WERI-Rb-1 (cell line): ENCODE measurements at regions not wholly inside any gene's neighbourhood (a gene's known extent, or its start where the extent isn't known, plus 50 kb on each side); places are given as distances from the start of the nearest gene placed in this dataset.

Source experiments
- DNase-seq: peaks from one replicate; pipeline ENCODE4 v3.0.0-alpha.2; 2020
- H3K27ac ChIP-seq: fragments of 250-450 bp; sonication (Bioruptor Pico); 2 replicates; pipeline ENCODE4 v1.5.1; 2020; ENCODE audit warnings: mild to moderate bottlenecking, moderate library complexity
- H3K27me3 ChIP-seq: fragments of 250-450 bp; sonication (Bioruptor Pico); 2 replicates; pipeline ENCODE4 v1.5.1; 2021; ENCODE audit warnings: mild to moderate bottlenecking, low read depth, moderate library complexity; ENCODE audit not compliant: insufficient read depth, severe bottlenecking
- H3K36me3 ChIP-seq: fragments of 250-450 bp; sonication (Bioruptor Pico); 2 replicates; pipeline ENCODE4 v1.5.1; 2020; ENCODE audit warnings: mild to moderate bottlenecking, moderate library complexity
- H3K4me3 ChIP-seq: 2 replicates; pipeline ENCODE4 v1.5.1; 2011; ENCODE audit warnings: low read depth, mild to moderate bottlenecking, control low read depth, low read length
- H3K9me3 ChIP-seq: fragments of 250-450 bp; sonication (Bioruptor Pico); 2 replicates; pipeline ENCODE4 v1.5.1; 2021; ENCODE audit warnings: mild to moderate bottlenecking, moderate library complexity; ENCODE audit not compliant: severe bottlenecking
- TF ChIP-seq, protein P1 (sequence below): IDR thresholded peaks from 2 replicates; pipeline ENCODE4 v1.5.1; 2011; ENCODE audit warnings: low read depth, mild to moderate bottlenecking, control low read depth, inconsistent platforms, low read length

DNA sequence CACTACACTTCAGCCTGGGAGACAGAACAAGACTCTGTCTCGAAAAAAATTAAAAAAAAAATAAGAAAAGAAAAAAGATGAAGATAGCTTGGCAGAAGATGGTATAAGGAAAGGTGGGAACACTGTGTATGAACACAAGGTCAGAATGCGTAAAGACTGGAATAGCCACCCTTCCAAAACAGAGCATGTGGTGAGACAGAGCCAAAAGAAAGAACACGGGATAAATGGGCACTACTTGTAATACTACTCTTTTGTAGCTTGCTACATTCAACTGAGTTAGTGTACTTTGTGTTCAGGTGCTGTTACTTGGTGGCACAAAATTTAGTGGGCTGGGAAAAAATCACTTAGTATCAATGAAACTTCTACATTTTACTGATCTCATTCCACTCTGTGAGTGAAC, 628.6 kb upstream of the KIRREL3 start:
- Histone ChIP-seq H3K36me3 (no peaks in the 10 kb centered on the region), H3K27ac (no peak overlapping the region), H3K27me3 (no peaks in the 10 kb centered on the region), H3K9me3 (no peaks in the 10 kb centered on the region), H3K4me3 (no peak overlapping the region)
- DNase-seq, result no peak
- TF ChIP-seq, protein P1, sequence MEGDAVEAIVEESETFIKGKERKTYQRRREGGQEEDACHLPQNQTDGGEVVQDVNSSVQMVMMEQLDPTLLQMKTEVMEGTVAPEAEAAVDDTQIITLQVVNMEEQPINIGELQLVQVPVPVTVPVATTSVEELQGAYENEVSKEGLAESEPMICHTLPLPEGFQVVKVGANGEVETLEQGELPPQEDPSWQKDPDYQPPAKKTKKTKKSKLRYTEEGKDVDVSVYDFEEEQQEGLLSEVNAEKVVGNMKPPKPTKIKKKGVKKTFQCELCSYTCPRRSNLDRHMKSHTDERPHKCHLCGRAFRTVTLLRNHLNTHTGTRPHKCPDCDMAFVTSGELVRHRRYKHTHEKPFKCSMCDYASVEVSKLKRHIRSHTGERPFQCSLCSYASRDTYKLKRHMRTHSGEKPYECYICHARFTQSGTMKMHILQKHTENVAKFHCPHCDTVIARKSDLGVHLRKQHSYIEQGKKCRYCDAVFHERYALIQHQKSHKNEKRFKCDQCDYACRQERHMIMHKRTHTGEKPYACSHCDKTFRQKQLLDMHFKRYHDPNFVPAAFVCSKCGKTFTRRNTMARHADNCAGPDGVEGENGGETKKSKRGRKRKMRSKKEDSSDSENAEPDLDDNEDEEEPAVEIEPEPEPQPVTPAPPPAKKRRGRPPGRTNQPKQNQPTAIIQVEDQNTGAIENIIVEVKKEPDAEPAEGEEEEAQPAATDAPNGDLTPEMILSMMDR, result no peak

DNA sequence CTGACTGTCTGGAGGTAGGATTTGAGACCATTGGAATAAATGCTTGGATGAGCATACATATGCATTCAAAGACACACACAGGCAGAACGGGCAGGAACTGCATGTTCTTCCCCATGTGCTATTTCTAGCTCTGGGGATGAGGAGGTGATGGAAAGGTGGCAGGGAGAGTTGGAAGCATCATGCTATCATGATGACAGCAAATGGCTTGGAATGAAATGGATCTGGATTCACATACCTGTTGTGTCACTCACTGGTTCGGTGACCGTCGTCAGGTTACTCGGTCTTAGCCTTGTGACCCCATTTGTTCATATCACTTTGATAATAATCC, 627.9 kb upstream of the KIRREL3 start:
- no peak overlapping the region for H3K27ac ChIP-seq
- no peaks in the 10 kb centered on the region for H3K36me3 ChIP-seq
- TF ChIP-seq, protein P1, result no peak
- no peak overlapping the region for H3K4me3 ChIP-seq
- H3K9me3 ChIP-seq, result no peaks in the 10 kb centered on the region
- no peak for DNase-seq
- no peaks in the 10 kb centered on the region for H3K27me3 ChIP-seq

DNA sequence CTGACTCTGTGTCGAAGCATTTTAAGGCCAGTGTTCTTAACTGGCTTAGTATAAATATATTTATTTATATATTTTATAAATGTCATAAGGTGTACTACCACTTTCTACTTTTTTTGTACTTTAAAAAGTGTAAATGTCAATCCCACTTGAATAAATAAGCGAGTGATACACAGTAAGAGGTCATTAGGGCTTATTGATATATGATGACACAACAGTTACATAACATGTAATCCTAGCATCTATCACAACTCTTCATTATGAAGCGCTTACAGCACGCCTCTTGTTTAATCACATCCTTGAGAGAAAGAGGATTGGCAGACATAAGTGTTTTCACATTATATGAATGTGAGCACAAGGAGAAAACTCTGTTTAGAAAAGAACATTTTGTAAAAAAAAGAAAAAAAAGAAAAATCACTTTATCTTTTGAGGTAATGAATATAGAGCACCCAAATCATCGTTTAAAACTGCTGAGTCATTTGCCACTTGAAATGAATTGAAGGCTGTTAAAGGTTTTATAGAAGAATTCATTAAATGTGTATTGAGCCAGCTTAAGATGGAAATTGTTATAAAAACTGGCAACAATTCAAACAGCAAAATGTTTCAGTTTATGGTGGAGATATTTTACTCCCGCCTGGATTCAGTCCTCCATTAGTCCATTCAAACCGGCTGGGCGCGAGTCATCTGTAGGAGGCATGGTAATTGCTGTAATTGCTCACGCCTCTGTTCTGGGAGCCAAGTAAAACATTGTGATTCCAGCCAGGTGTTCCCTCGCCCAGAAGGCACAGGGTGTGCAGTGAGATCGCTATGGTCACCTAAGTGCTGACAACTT, 627.3 kb upstream of the KIRREL3 start:
- TF ChIP-seq, protein P1, result no peak
- no peak overlapping the region for H3K27ac ChIP-seq
- H3K27me3 ChIP-seq, result no peaks in the 10 kb centered on the region
- no peaks in the 10 kb centered on the region for H3K36me3 ChIP-seq
- H3K4me3 ChIP-seq, result no peak overlapping the region
- no peak for DNase-seq
- H3K9me3 ChIP-seq, result no peaks in the 10 kb centered on the region

DNA sequence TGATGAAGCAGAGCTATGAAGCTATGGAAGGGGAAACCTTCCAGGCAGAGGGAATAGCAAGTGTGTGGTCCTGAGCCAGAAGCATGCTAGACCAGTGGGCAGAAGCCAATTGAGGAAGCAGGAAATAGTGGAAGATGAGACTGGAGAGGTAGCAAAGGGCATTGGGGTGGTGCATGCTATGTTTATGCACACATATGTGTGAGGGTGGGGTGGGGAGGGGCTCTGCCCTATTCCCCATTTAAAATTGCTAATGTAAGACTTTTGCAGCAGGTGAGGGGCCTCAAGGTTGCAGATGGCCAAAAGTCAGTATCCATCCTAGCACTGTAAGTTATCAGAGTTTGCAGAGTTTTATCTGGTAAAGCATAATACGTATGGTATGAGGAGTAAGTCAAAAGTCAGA, 626.6 kb upstream of the KIRREL3 start:
- H3K9me3 ChIP-seq, result no peaks in the 10 kb centered on the region
- no peaks in the 10 kb centered on the region for H3K36me3 ChIP-seq
- no peak for DNase-seq
- H3K4me3 ChIP-seq, result no peak overlapping the region
- no peaks in the 10 kb centered on the region for H3K27me3 ChIP-seq
- TF ChIP-seq, protein P1, result no peak
- H3K27ac ChIP-seq, result no peak overlapping the region

DNA sequence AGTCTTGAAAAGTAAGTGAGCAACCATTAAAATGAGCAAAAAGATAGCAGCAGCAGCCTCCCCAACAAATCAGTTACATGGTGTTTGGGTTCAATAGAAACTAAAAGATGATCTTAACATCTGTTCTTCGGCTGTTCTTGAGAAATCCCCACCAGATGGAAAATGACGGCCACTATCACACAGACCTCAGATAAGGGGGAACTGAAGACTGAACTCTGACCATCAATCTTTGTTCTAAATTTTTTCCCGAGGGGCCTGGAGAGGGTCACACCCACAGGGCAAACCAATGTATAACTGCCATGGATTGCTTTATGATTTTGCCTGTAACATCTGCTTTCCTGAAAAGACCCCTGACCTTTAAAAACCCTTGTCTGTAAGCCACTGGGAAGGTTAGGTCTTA, 624.8 kb upstream of the KIRREL3 start:
- no peak for DNase-seq
- H3K36me3 ChIP-seq, result no peaks in the 10 kb centered on the region
- H3K9me3 ChIP-seq, result no peaks in the 10 kb centered on the region
- no peak overlapping the region for H3K27ac ChIP-seq
- H3K27me3 ChIP-seq, result no peaks in the 10 kb centered on the region
- no peak overlapping the region for H3K4me3 ChIP-seq
- TF ChIP-seq, protein P1, result no peak
